Esophagus muscularis mucosa (tissue), 3 donors: ENCODE measurements at regions not wholly inside any gene's neighbourhood (a gene's known extent, or its start where the extent isn't known, plus 50 kb on each side); places are given as distances from the start of the nearest gene placed in this dataset.

Experiments used
- CTCF ChIP-seq, 3 experiments: fragments of 200-600 bp in 2 of 3; fragments of 450-650 bp in 1 of 3; sonication (generic) in 2 of 3; IDR thresholded peaks; one replicate each; pipeline ENCODE4 v1.5.1; 2017 to 2019; ENCODE audit warnings: antibody characterized with exemption in 3 of 3, mild to moderate bottlenecking in 2 of 3, moderate library complexity in 1 of 3
- EP300 ChIP-seq: sonication (generic); formaldehyde crosslinking; IDR thresholded peaks from one replicate; pipeline ENCODE4 v1.6.1; 2017; ENCODE audit warnings: antibody characterized with exemption

DNA sequence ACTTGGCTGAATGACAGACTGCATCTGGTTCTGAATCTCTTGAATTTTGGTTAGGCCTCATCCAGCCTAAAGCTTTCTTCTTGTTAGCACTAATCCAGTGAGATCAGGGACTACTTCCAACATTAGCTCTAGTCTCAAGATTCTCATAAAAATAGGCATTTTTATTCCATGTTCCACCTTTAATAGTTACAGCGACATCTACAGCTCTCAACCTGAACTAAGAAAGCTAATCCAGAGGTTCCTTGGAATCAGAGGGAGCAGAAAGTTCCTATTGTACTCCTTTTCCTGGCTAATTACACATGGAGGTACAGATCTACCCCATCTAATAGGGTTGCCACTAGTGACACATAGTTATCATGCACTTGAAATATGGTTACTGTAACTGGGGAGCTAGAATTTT lies 391.9 kb downstream of the RMST start:
- TF ChIP-seq CTCF (IDR thresholded peaks at IDR 0.05) (no peak), EP300 (no peak)
